ENCODE measurements at regions not wholly inside any gene's neighbourhood (a gene's known extent, or its start where the extent isn't known, plus 50 kb on each side); places are given as distances from the start of the nearest gene placed in this dataset.
A peak's percentile ranks its signal among the peaks of the same experiment; 100 is the strongest.

DNA sequence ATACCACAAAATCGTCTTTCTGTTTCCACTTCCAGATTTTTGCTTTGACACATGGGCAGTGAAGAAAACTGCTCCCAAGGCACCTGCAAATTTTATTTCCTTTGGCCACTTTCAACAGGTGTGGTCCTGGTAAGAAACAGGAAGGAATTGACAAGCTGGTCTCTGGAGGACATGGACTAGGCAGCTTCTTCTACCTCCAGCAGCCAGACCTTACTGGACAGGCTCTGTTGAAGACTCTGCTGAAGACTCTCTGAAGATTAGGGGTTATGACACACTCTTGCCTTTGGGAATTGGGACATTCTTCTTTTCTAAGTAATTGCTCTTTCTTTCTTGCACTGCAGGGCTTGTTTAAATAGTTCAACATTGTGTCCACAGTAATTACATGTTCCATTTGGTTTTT lies 147.7 kb upstream of the DCBLD2 start:
- H3K27me3 ChIP-seq (ENCODE audit: low read length): no peaks in the 10 kb centered on the region
- H3K9me3 ChIP-seq (ENCODE audit: insufficient read depth, low read length): no peaks in the 10 kb centered on the region
- H3F3A ChIP-seq (ENCODE audit: insufficient read depth): no peaks in the 10 kb centered on the region
- no peak overlapping the region for H2AFZ ChIP-seq (ENCODE audit: low read depth, low read length, severe bottlenecking)
- H3K9me2 ChIP-seq (replicated peaks; ENCODE audit: insufficient read depth, low read length): no peaks in the 10 kb centered on the region
- no peak overlapping the region for H3K4me3 ChIP-seq (ENCODE audit: insufficient read depth, low read length, poor library complexity, severe bottlenecking)
- H3K4me2 ChIP-seq (ENCODE audit: low read depth, low read length, poor library complexity, severe bottlenecking): no peak overlapping the region
- H3K27ac ChIP-seq (ENCODE audit: low read depth, low read length): no peak overlapping the region
- no peaks in the 10 kb centered on the region for H3K36me3 ChIP-seq (ENCODE audit: low read length)
- no peaks in the 10 kb centered on the region for H4K20me1 ChIP-seq (ENCODE audit: low read depth, low read length)
- no peaks in the 10 kb centered on the region for H3K79me2 ChIP-seq (ENCODE audit: insufficient read depth, low read length)
- no peak overlapping the region for H3K9ac ChIP-seq (ENCODE audit: low read length)
- TF ChIP-seq, protein P1, sequence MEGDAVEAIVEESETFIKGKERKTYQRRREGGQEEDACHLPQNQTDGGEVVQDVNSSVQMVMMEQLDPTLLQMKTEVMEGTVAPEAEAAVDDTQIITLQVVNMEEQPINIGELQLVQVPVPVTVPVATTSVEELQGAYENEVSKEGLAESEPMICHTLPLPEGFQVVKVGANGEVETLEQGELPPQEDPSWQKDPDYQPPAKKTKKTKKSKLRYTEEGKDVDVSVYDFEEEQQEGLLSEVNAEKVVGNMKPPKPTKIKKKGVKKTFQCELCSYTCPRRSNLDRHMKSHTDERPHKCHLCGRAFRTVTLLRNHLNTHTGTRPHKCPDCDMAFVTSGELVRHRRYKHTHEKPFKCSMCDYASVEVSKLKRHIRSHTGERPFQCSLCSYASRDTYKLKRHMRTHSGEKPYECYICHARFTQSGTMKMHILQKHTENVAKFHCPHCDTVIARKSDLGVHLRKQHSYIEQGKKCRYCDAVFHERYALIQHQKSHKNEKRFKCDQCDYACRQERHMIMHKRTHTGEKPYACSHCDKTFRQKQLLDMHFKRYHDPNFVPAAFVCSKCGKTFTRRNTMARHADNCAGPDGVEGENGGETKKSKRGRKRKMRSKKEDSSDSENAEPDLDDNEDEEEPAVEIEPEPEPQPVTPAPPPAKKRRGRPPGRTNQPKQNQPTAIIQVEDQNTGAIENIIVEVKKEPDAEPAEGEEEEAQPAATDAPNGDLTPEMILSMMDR (IDR thresholded peaks at IDR 0.05; ENCODE audit: insufficient read depth, low read length, poor library complexity, severe bottlenecking): no peak
- no peak for TF ChIP-seq EZH2phosphoT487 (conservative IDR thresholded peaks at IDR 0.05; ENCODE audit: low read length)

GRCh38 chr3:99041747-99042146 lies 140.3 kb upstream of the DCBLD2 start:
- Histone ChIP-seq H3K4me2 (ENCODE audit: low read depth, low read length, poor library complexity, severe bottlenecking) (no peak overlapping the region), H3K4me3 (ENCODE audit: insufficient read depth, low read length, poor library complexity, severe bottlenecking) (no peak overlapping the region), H3K27ac (ENCODE audit: low read depth, low read length) (no peak overlapping the region), H3K27me3 (ENCODE audit: low read length) (no peaks in the 10 kb centered on the region), H3K9me2 (replicated peaks; ENCODE audit: insufficient read depth, low read length) (no peaks in the 10 kb centered on the region), H2AFZ (ENCODE audit: low read depth, low read length, severe bottlenecking) (no peak overlapping the region), H3F3A (ENCODE audit: insufficient read depth) (no peaks in the 10 kb centered on the region), H3K36me3 (ENCODE audit: low read length) (no peaks in the 10 kb centered on the region), H3K79me2 (ENCODE audit: insufficient read depth, low read length) (no peaks in the 10 kb centered on the region), H3K9ac (ENCODE audit: low read length) (no peak overlapping the region), H4K20me1 (ENCODE audit: low read depth, low read length) (no peaks in the 10 kb centered on the region), H3K9me3 (ENCODE audit: insufficient read depth, low read length) (no peaks in the 10 kb centered on the region)
- TF ChIP-seq EZH2phosphoT487 (conservative IDR thresholded peaks at IDR 0.05; ENCODE audit: low read length): no peak

- Histone ChIP-seq H3K36me3 (ENCODE audit: low read length) (no peaks in the 10 kb centered on the region), H3K4me2 (ENCODE audit: low read depth, low read length, poor library complexity, severe bottlenecking) (no peak overlapping the region), H3K4me3 (ENCODE audit: insufficient read depth, low read length, poor library complexity, severe bottlenecking) (no peak overlapping the region), H3K9me3 (ENCODE audit: insufficient read depth, low read length) (no peaks in the 10 kb centered on the region), H3K27ac (ENCODE audit: low read depth, low read length) (no peak overlapping the region), H2AFZ (ENCODE audit: low read depth, low read length, severe bottlenecking) (no peak overlapping the region), H4K20me1 (ENCODE audit: low read depth, low read length) (no peaks in the 10 kb centered on the region), H3K9ac (ENCODE audit: low read length) (no peak overlapping the region), H3F3A (ENCODE audit: insufficient read depth) (no peaks in the 10 kb centered on the region), H3K9me2 (replicated peaks; ENCODE audit: insufficient read depth, low read length) (no peaks in the 10 kb centered on the region), H3K79me2 (ENCODE audit: insufficient read depth, low read length) (no peaks in the 10 kb centered on the region), H3K27me3 (ENCODE audit: low read length) (no peaks in the 10 kb centered on the region)
- TF ChIP-seq, protein P1 (IDR thresholded peaks at IDR 0.05; ENCODE audit: insufficient read depth, low read length, poor library complexity, severe bottlenecking): no peak
- no peak for TF ChIP-seq EZH2phosphoT487 (conservative IDR thresholded peaks at IDR 0.05; ENCODE audit: low read length)
Observed at GRCh38 chr3:99031778-99032177, 130.3 kb upstream of the DCBLD2 start.

- no peaks in the 10 kb centered on the region for H3K36me3 ChIP-seq (ENCODE audit: low read length)
- H3K9ac ChIP-seq (ENCODE audit: low read length): no peak overlapping the region
- no peaks in the 10 kb centered on the region for H4K20me1 ChIP-seq (ENCODE audit: low read depth, low read length)
- H3F3A ChIP-seq (ENCODE audit: insufficient read depth): no peaks in the 10 kb centered on the region
- TF ChIP-seq EZH2phosphoT487 (conservative IDR thresholded peaks at IDR 0.05; ENCODE audit: low read length): no peak
- TF ChIP-seq, protein P1 (IDR thresholded peaks at IDR 0.05; ENCODE audit: insufficient read depth, low read length, poor library complexity, severe bottlenecking): peak; percentile 65
- H3K4me3 ChIP-seq (ENCODE audit: insufficient read depth, low read length, poor library complexity, severe bottlenecking): no peak overlapping the region
- no peaks in the 10 kb centered on the region for H3K9me2 ChIP-seq (replicated peaks; ENCODE audit: insufficient read depth, low read length)
- no peaks in the 10 kb centered on the region for H3K9me3 ChIP-seq (ENCODE audit: insufficient read depth, low read length)
- no peak overlapping the region for H2AFZ ChIP-seq (ENCODE audit: low read depth, low read length, severe bottlenecking)
- H3K27me3 ChIP-seq (ENCODE audit: low read length): no peaks in the 10 kb centered on the region
- H3K27ac ChIP-seq (ENCODE audit: low read depth, low read length): no peak overlapping the region
- no peaks in the 10 kb centered on the region for H3K79me2 ChIP-seq (ENCODE audit: insufficient read depth, low read length)
- H3K4me2 ChIP-seq (ENCODE audit: low read depth, low read length, poor library complexity, severe bottlenecking): no peak overlapping the region
Observed at GRCh38 chr3:99023590-99024192, 122.2 kb upstream of the DCBLD2 start.

Measured in SU-DHL-6 (cell line).